HL-60 (cell line): ENCODE measurements at regions not wholly inside any gene's neighbourhood (a gene's known extent, or its start where the extent isn't known, plus 50 kb on each side); places are given as distances from the start of the nearest gene placed in this dataset.

Experiments
- GABPA ChIP-seq: IDR thresholded peaks from 2 replicates; pipeline ENCODE4 v1.6.1; 2012; ENCODE audit warnings: low read depth
- POLR2AphosphoS5 ChIP-seq: IDR thresholded peaks from 2 replicates; pipeline ENCODE4 v1.6.1; 2012; ENCODE audit warnings: low read depth
- TF ChIP-seq, protein P1 (sequence below): IDR thresholded peaks from one replicate; pipeline ENCODE4 v1.5.1; 2011; ENCODE audit warnings: low read length, control low read depth, inconsistent platforms; ENCODE audit not compliant: insufficient read depth

DNA sequence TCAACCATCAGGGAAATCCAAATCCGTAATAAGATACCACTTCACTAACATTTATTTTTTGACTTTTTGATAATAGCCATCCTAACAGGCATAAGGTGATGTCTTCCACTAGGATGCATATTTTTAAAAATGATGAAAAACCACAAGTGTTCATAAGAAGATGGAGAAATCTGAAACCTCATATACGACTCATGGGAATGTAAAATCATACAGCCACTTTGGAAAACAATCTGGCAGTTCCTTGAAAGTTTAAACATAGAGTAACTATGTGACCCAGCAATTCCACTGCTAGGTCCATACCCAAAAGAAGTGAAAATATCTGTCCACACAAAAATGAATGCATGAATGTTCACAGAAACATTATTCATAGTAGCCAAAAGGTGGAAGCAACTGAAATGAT, 431.0 kb downstream of the ENC1 start:
- TF ChIP-seq, protein P1, sequence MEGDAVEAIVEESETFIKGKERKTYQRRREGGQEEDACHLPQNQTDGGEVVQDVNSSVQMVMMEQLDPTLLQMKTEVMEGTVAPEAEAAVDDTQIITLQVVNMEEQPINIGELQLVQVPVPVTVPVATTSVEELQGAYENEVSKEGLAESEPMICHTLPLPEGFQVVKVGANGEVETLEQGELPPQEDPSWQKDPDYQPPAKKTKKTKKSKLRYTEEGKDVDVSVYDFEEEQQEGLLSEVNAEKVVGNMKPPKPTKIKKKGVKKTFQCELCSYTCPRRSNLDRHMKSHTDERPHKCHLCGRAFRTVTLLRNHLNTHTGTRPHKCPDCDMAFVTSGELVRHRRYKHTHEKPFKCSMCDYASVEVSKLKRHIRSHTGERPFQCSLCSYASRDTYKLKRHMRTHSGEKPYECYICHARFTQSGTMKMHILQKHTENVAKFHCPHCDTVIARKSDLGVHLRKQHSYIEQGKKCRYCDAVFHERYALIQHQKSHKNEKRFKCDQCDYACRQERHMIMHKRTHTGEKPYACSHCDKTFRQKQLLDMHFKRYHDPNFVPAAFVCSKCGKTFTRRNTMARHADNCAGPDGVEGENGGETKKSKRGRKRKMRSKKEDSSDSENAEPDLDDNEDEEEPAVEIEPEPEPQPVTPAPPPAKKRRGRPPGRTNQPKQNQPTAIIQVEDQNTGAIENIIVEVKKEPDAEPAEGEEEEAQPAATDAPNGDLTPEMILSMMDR, result no peak
- no peak for TF ChIP-seq GABPA
- no peak for TF ChIP-seq POLR2AphosphoS5
